Thoracic aorta (tissue), 2 donors: ENCODE measurements at regions not wholly inside any gene's neighbourhood (a gene's known extent, or its start where the extent isn't known, plus 50 kb on each side); places are given as distances from the start of the nearest gene placed in this dataset.

Source experiments
- ATAC-seq: fragments of 150-250 bp; one replicate; pipeline ENCODE4 v1.8.0; 2017; ENCODE audit warnings: low read depth; ENCODE audit not compliant: insufficient number of reproducible peaks, low FRiP score
- DNase-seq: peaks from one replicate; pipeline ENCODE4 v3.0.0-alpha.2; 2020; ENCODE audit warnings: low spot score
- H3K27ac ChIP-seq, 2 donors: fragments of 200-600 bp; sonication (generic); 1 replicate in 1 of 2; 2 replicates in 1 of 2; pipeline ENCODE4 v1.5.1; 2016; ENCODE audit warnings: mild to moderate bottlenecking in 2 of 2, moderate library complexity in 2 of 2
- H3K27me3 ChIP-seq: fragments of 200-600 bp; sonication (generic); replicated peaks from 2 replicates; pipeline ENCODE4 v1.6.0; 2016; ENCODE audit warnings: mild to moderate bottlenecking; ENCODE audit not compliant: insufficient read depth
- H3K36me3 ChIP-seq: fragments of 200-600 bp; sonication (generic); one replicate; pipeline ENCODE4 v1.5.1; 2016
- H3K4me1 ChIP-seq, 2 donors: fragments of 200-600 bp; sonication (generic); 1 replicate in 1 of 2; 2 replicates in 1 of 2; pipeline versions ENCODE4 v1.5.1 to v1.6.0; 2016; ENCODE audit warnings: low read depth in 2 of 2, mild to moderate bottlenecking in 1 of 2; ENCODE audit not compliant: control insufficient read depth in 1 of 2
- H3K4me3 ChIP-seq: fragments of 200-600 bp; sonication (generic); 2 replicates; pipeline ENCODE4 v1.5.1; 2016; ENCODE audit warnings: mild to moderate bottlenecking
- H3K9me3 ChIP-seq: fragments of 200-600 bp; sonication (generic); 2 replicates; pipeline ENCODE4 v1.5.1; 2016
- TF ChIP-seq, protein P1 (sequence below): fragments of 200-600 bp; sonication (generic); IDR thresholded peaks from one replicate; pipeline ENCODE4 v1.5.1; 2019; ENCODE audit warnings: antibody characterized with exemption

DNA sequence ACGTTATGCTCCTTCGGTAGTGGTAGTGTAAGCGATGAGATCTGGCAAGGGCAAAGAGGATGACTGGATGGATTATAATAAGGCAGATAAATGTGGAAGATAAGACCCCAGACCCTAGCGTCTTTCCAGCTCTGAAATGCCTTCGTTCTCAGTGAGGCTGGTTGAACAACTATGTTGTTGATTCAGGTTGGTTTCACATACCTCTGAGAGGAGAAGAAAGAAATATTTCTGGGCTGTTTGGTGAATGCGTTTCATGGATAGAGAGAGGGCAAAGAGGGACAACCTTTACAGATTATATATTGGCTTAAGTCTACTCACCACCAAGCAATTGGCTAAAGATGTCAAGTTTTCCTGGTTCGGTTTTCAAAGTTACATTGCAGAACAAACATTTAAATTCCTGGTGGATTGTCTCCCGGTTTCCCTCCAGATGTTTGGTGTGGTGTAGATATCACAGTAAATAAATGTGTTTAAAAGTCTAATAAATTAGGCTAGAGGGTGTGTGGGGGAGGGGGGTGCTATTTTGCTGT is 190.1 kb upstream of the GLI2 start:
- H3K4me1 ChIP-seq: peaks cover 8 to 30% of the 10 kb centered on the region in 2 donors
- no peaks in the 10 kb centered on the region for H3K27me3 ChIP-seq
- H3K36me3 ChIP-seq: no peaks in the 10 kb centered on the region
- ATAC-seq (no peak), DNase-seq (no peak)
- H3K9me3 ChIP-seq: no peaks in the 10 kb centered on the region
- TF ChIP-seq, protein P1, sequence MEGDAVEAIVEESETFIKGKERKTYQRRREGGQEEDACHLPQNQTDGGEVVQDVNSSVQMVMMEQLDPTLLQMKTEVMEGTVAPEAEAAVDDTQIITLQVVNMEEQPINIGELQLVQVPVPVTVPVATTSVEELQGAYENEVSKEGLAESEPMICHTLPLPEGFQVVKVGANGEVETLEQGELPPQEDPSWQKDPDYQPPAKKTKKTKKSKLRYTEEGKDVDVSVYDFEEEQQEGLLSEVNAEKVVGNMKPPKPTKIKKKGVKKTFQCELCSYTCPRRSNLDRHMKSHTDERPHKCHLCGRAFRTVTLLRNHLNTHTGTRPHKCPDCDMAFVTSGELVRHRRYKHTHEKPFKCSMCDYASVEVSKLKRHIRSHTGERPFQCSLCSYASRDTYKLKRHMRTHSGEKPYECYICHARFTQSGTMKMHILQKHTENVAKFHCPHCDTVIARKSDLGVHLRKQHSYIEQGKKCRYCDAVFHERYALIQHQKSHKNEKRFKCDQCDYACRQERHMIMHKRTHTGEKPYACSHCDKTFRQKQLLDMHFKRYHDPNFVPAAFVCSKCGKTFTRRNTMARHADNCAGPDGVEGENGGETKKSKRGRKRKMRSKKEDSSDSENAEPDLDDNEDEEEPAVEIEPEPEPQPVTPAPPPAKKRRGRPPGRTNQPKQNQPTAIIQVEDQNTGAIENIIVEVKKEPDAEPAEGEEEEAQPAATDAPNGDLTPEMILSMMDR: no peak
- no peak overlapping the region for H3K4me3 ChIP-seq
- H3K27ac ChIP-seq: no peak overlapping the region

DNA sequence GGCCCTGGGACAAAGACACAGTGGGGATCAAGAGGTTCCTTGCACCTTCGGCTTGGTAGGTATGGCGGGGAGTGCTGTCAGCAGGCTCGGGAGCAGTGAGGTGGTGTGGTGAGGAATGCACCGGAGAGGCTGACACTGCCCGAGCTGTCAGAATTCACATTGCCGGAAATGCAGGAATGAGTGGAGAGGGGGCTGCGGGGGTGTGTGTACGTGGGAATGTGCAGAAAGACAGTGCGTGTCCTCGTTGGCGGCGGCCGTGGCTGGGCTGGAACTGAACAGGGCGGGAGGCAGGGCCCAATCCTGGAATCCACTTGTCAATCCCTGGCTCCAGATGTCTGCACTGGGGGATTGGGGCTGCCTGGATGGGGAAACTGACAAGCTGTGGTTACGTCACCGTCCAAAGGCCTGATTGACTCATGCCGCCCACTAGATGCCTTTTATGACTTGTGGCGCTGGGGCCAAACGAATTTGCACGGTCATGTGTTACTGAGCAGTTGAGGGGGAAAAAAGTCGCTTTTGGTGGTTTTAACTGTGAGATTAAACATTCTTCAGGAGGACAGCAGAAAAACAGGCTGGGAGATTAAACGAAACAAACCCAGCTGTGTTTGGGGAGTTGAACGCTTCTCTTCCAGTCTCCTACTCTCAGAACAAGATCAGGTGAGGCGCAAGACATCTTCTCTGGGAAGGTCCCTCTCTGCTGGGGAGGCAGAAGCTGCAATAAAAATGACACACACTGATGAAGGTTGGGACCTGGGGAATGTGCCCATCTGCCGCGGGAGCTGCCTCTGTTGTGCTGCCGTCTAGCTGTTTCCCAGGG is 189.4 kb upstream of the GLI2 start:
- H3K4me1 ChIP-seq: peaks cover 1 to 25% of the 10 kb centered on the region in 2 donors
- no peak overlapping the region for H3K4me3 ChIP-seq
- TF ChIP-seq, protein P1: no peak
- no peaks in the 10 kb centered on the region for H3K36me3 ChIP-seq
- H3K27me3 ChIP-seq: no peaks in the 10 kb centered on the region
- peak overlapping the region in 1 of 2 donors; percentile 22 for H3K27ac ChIP-seq
- peak; percentile 39 for ATAC-seq
- peak; percentile 43 for DNase-seq
- no peaks in the 10 kb centered on the region for H3K9me3 ChIP-seq

GRCh38 chr2:120546865-120547390 is 188.7 kb upstream of the GLI2 start:
- no peaks in the 10 kb centered on the region for H3K9me3 ChIP-seq
- no peaks in the 10 kb centered on the region for H3K36me3 ChIP-seq
- no peaks in the 10 kb centered on the region for H3K27me3 ChIP-seq
- H3K4me1 ChIP-seq: peaks cover 0 to 26% of the 10 kb centered on the region in 2 donors
- peak overlapping the region in 1 of 2 donors; percentile 22 for H3K27ac ChIP-seq
- DNase-seq: no peak
- TF ChIP-seq, protein P1: no peak
- no peak for ATAC-seq
- H3K4me3 ChIP-seq: no peak overlapping the region

DNA sequence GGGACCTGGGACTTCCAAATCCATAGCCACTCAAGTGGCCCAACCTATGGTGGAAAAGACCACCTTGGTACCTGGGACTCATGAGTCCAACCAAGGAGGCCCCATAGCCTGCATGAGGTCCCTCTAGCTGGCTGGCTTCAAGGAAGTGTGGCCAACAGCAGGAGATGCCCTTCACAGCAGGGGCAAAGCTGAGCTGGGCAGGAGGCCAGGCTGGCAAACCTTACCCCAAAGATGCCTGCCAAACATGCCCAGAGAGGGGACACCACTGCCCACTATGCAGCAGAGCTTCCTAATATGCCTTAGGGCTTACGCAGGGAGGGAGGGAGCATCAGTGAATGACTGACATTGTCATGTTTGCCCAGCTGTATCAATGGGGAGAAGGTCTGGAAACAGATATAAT is 188.0 kb upstream of the GLI2 start:
- DNase-seq: no peak
- H3K4me3 ChIP-seq: no peak overlapping the region
- no peaks in the 10 kb centered on the region for H3K27me3 ChIP-seq
- no peaks in the 10 kb centered on the region for H3K9me3 ChIP-seq
- no peak for ATAC-seq
- TF ChIP-seq, protein P1: no peak
- no peak overlapping the region for H3K27ac ChIP-seq
- H3K4me1 ChIP-seq: peaks cover 0 to 33% of the 10 kb centered on the region in 2 donors
- no peaks in the 10 kb centered on the region for H3K36me3 ChIP-seq
